GM12874 (cell line): ENCODE measurements at regions not wholly inside any gene's neighbourhood (a gene's known extent, or its start where the extent isn't known, plus 50 kb on each side); places are given as distances from the start of the nearest gene placed in this dataset.

Experiments used
- TF ChIP-seq, protein P1 (sequence below): IDR thresholded peaks from 2 replicates; pipeline ENCODE4 v1.5.1; 2011; ENCODE audit warnings: low read depth, mild to moderate bottlenecking, control low read depth, low read length, moderate library complexity; ENCODE audit not compliant: insufficient read depth

DNA sequence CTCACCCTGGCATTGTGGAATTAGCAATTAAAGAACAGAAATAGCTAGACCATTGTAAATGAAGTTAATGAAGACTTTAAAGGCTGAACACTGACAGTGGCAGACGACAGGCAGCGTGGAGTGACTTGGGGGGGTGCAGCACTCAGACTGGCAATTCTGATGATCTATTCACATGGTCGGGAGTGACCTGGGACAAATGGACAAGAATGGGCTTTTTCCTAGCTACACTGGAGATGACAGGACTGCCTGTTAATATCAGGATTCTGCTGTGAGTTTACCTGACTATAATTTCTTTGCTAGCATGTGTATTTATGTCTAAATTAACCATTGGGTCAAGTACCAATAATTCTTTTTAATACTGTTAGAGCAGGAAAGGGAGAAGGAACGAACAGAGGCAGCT, 199.6 kb downstream of the FBXO15 start:
- TF ChIP-seq, protein P1, sequence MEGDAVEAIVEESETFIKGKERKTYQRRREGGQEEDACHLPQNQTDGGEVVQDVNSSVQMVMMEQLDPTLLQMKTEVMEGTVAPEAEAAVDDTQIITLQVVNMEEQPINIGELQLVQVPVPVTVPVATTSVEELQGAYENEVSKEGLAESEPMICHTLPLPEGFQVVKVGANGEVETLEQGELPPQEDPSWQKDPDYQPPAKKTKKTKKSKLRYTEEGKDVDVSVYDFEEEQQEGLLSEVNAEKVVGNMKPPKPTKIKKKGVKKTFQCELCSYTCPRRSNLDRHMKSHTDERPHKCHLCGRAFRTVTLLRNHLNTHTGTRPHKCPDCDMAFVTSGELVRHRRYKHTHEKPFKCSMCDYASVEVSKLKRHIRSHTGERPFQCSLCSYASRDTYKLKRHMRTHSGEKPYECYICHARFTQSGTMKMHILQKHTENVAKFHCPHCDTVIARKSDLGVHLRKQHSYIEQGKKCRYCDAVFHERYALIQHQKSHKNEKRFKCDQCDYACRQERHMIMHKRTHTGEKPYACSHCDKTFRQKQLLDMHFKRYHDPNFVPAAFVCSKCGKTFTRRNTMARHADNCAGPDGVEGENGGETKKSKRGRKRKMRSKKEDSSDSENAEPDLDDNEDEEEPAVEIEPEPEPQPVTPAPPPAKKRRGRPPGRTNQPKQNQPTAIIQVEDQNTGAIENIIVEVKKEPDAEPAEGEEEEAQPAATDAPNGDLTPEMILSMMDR = no peak

- TF ChIP-seq, protein P1 = no peak
Observed at GRCh38 chr18:73947180-73947921, 200.3 kb downstream of the FBXO15 start.

DNA sequence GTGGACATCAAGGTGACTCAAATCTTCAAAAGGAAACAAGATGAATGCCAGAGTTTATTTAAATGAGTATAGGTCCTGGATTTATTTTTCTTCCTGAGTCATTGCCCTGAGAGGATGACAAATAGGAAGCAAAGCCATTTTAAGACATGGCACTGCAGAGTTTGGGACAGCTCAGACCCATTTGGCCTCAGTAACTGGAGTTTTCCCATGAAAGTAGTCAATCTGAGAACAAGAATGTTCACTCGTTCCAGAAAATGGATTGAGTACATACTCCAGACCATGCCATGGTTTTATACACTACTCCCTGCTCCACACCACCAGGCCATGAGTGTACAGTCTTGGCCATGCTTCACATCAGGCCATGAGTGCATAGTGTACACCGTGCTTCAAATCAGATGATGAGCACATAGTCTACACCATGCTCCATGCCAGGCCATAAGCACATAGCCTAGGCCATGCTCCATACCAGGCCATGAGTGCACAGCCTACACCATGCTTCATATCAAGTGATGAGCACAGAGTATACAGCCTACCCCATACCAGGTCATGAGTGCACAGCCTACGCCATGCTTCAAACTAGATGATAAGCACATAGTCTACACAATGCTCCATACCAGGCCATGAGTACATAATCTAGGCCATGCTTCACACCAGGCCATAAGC, 202.4 kb downstream of the FBXO15 start:
- TF ChIP-seq, protein P1 = no peak

GRCh38 chr18:73944715-73945114, 202.9 kb downstream of the FBXO15 start:
- TF ChIP-seq, protein P1 = no peak

GRCh38 chr18:73943763-73944162, 203.9 kb downstream of the FBXO15 start:
- TF ChIP-seq, protein P1 = no peak

DNA sequence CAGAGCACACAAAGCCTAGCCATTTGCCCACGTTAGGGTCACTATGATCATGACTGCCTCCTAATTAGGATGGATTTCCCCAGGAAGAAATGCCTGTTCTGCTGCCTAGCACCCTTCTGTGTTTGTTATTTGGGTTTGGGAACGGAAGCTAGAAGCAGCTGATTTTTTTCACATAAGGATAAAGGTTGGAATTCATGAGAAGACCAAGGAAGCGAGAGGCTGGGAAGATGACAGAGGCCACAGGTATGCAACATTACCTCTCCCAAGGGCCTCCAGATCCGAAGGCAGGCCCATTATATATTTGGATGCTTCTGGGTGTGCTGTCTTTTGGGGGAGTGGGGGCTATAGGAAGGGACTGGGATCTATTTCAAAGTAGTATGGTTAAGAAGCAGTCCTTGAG, 204.7 kb downstream of the FBXO15 start:
- TF ChIP-seq, protein P1 = no peak

DNA sequence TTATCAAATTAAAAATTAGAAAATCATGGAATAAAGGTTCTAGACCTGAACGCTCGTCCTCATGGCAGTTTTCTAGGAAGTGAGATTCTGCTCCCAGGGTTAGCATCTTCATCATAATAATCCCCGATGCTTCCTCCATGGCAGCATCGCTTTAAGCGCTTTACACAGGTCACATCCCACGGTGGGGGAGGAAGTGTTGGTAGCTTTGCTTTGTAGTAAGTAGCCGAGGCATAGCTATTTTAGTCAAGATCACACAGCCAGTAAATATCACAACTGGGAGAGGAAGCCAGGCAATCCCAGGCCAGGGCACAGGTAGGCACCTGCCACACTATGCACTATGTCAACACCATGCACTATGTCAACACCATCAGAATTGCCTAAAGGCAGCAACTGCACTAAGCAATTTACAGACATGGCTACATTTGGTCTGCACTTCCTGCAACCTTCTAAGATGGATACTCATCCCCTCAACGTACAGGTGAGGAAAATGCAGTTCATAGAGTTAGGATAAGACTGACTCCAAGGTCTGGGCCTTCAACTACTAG, 205.5 kb downstream of the FBXO15 start:
- TF ChIP-seq, protein P1 = no peak
